SK-N-SH (cell line): ENCODE measurements at regions not wholly inside any gene's neighbourhood (a gene's known extent, or its start where the extent isn't known, plus 50 kb on each side); places are given as distances from the start of the nearest gene placed in this dataset.

Experiments used
- CTCF ChIA-PET: fragments of 300-600, 350-600 bp; formaldehyde crosslinking; extraction: SDS; loops from one replicate; lab custom pipeline; 2021; lab: Yijun Ruan, JAX
- POLR2A ChIA-PET: fragments of 350-600 bp; sonication (Branson Sonifier 250); formaldehyde crosslinking; extraction: SDS; loops from one replicate; lab custom pipeline; 2020; ENCODE audit warnings: antibody characterized with exemption, inconsistent platforms; lab: Yijun Ruan, JAX
- DNase-seq: peaks from one replicate; pipeline ENCODE4 v3.0.0; 2012
- H2AFZ ChIP-seq: fragments of 200-600 bp; sonication (generic); 2 replicates; pipeline ENCODE4 v1.8.1; 2016; ENCODE audit warnings: antibody characterized with exemption, mild to moderate bottlenecking, low read depth
- H3F3A ChIP-seq: fragments of 200-600 bp; sonication (generic); replicated peaks from 2 replicates; pipeline ENCODE3; 2016; ENCODE audit warnings: antibody characterized with exemption, mild to moderate bottlenecking; ENCODE audit not compliant: insufficient read depth
- H3K27ac ChIP-seq, 2 experiments: fragments of 200-500 bp in 1 of 2; fragments of 200-600 bp in 1 of 2; sonication (Bioruptor generic) in 1 of 2; sonication (generic), shearing (Covaris generic) in 1 of 2; 2 replicates each; pipeline versions ENCODE4 v1.5.1 to v1.6.1; 2014 to 2016; ENCODE audit warnings: low read depth in 2 of 2, inconsistent platforms in 1 of 2, low read length in 1 of 2, mild to moderate bottlenecking in 1 of 2, mixed read lengths in 1 of 2
- H3K27me3 ChIP-seq: fragments of 200-600 bp; sonication (generic), shearing (Covaris generic); 2 replicates; pipeline ENCODE4 v1.6.1; 2016; ENCODE audit warnings: mixed run types; ENCODE audit not compliant: insufficient read depth
- H3K36me3 ChIP-seq, 2 experiments: fragments of 200-500 bp in 1 of 2; fragments of 200-600 bp in 1 of 2; sonication (Bioruptor generic) in 1 of 2; sonication (generic) in 1 of 2; replicated peaks in 1 of 2; 2 replicates each; pipeline versions ENCODE3 to v1.5.1; 2014 to 2016; ENCODE audit warnings: low read length in 1 of 2, mild to moderate bottlenecking in 1 of 2; ENCODE audit not compliant: insufficient read depth in 2 of 2, control insufficient read depth in 1 of 2
- H3K4me1 ChIP-seq, 2 experiments: fragments of 200-500 bp in 1 of 2; fragments of 200-600 bp in 1 of 2; sonication (Bioruptor generic) in 1 of 2; sonication (generic), shearing (Covaris generic) in 1 of 2; 2 replicates each; pipeline versions ENCODE4 v1.5.1 to v1.6.1; 2014 to 2016; ENCODE audit warnings: low read depth in 1 of 2, low read length in 1 of 2, mixed run types in 1 of 2; ENCODE audit not compliant: insufficient read depth in 2 of 2, control insufficient read depth in 1 of 2
- H3K4me2 ChIP-seq: fragments of 200-600 bp; sonication (generic), shearing (Covaris generic); 2 replicates; pipeline ENCODE4 v1.6.1; 2017; ENCODE audit warnings: mixed run types
- H3K4me3 ChIP-seq, 2 experiments: fragments of 200-500 bp in 1 of 2; fragments of 200-600 bp in 1 of 2; sonication (Bioruptor generic) in 1 of 2; sonication (generic), shearing (Covaris generic) in 1 of 2; 2 replicates each; pipeline versions ENCODE4 v1.5.1 to v1.8.1; 2014 to 2016; ENCODE audit warnings: low read depth in 2 of 2, inconsistent platforms in 1 of 2, low read length in 1 of 2, mild to moderate bottlenecking in 1 of 2, mixed read lengths in 1 of 2, moderate library complexity in 1 of 2
- H3K79me2 ChIP-seq: fragments of 200-600 bp; sonication (generic); 2 replicates; pipeline ENCODE4 v1.8.1; 2017; ENCODE audit warnings: mild to moderate bottlenecking; ENCODE audit not compliant: insufficient read depth
- H3K9ac ChIP-seq: fragments of 200-600 bp; sonication (generic); 2 replicates; pipeline ENCODE4 v1.6.1; 2017; ENCODE audit warnings: mixed run types
- H3K9me2 ChIP-seq: fragments of 200-600 bp; sonication (generic); 2 replicates; pipeline ENCODE4 v1.6.1; 2017; ENCODE audit warnings: mixed run types
- H3K9me3 ChIP-seq: fragments of 200-600 bp; sonication (generic); 2 replicates; pipeline ENCODE4 v1.6.1; 2017; ENCODE audit warnings: mixed run types, mild to moderate bottlenecking, moderate library complexity
- H4K20me1 ChIP-seq: fragments of 200-600 bp; sonication (generic); 2 replicates; pipeline ENCODE4 v1.6.1; 2017; ENCODE audit warnings: mild to moderate bottlenecking, mixed run types; ENCODE audit not compliant: insufficient read depth
- CHD2 ChIP-seq: fragments of 150-350 bp; IDR thresholded peaks from 2 replicates; pipeline ENCODE4 v1.6.1; 2018; ENCODE audit warnings: low read length; ENCODE audit not compliant: partially characterized antibody
- CTCF ChIP-seq: fragments of 200-600 bp; sonication (generic); IDR thresholded peaks from 2 replicates; pipeline ENCODE4 v1.6.1; 2017; ENCODE audit warnings: antibody characterized with exemption, mild to moderate bottlenecking, moderate library complexity
- EZH2phosphoT487 ChIP-seq: fragments of 200-600 bp; sonication (generic); IDR thresholded peaks from 2 replicates; pipeline ENCODE4 v1.6.1; 2017; ENCODE audit warnings: low read depth, mixed run types, mild to moderate bottlenecking, antibody characterized with exemption, moderate library complexity, borderline replicate concordance
- FOXJ3 ChIP-seq: sonication (generic); formaldehyde crosslinking; IDR thresholded peaks from 2 replicates; pipeline ENCODE4 v1.5.1; 2020; ENCODE audit warnings: mild to moderate bottlenecking, missing genetic modification reagents
- GABPA ChIP-seq: IDR thresholded peaks from 2 replicates; pipeline ENCODE4 v1.4.0; 2012; ENCODE audit warnings: low read depth, mild to moderate bottlenecking
- JUND ChIP-seq: IDR thresholded peaks from 2 replicates; pipeline ENCODE4 v1.4.0; 2012
- NFIC ChIP-seq: IDR thresholded peaks from 2 replicates; pipeline ENCODE4 v1.4.0; 2012; ENCODE audit warnings: borderline replicate concordance
- PBX3 ChIP-seq: IDR thresholded peaks from 2 replicates; pipeline ENCODE4; 2012
- REST ChIP-seq: IDR thresholded peaks from 2 replicates; pipeline ENCODE4 v1.6.1; 2012; ENCODE audit warnings: mild to moderate bottlenecking, low read depth, low read length, moderate library complexity
- RXRA ChIP-seq: IDR thresholded peaks from 2 replicates; pipeline ENCODE4 v1.4.0; 2012; ENCODE audit warnings: low read depth, mild to moderate bottlenecking, borderline replicate concordance
- TCF12 ChIP-seq: IDR thresholded peaks from 2 replicates; pipeline ENCODE4 v1.4.0; 2012
- USF2 ChIP-seq: fragments of 150-350 bp; IDR thresholded peaks from 2 replicates; pipeline ENCODE4 v1.6.1; 2017; ENCODE audit warnings: antibody characterized with exemption, low read length, low read depth, borderline replicate concordance
- YY1 ChIP-seq: IDR thresholded peaks from 2 replicates; pipeline ENCODE4 v1.4.0; 2012; ENCODE audit warnings: low read depth, mild to moderate bottlenecking

- TF ChIP-seq CHD2: no peak
- TF ChIP-seq JUND: no peak
- no peak for TF ChIP-seq PBX3
- no peak for TF ChIP-seq TCF12
- no peak for TF ChIP-seq YY1
- no peak for TF ChIP-seq CTCF
- no peak for TF ChIP-seq USF2
- TF ChIP-seq GABPA: no peak
These were observed 112.4 kb upstream of the ZNF648 start (continued) for GRCh38 chr1:182173808-182174512.

- ChIA-PET CTCF (interaction anchor here (0.7 to 1.2 kb wide), 2 partner anchors 29 to 92 kb away, joined by 4 read pairs; no protein-coding TSS in a partner anchor), POLR2A (no interaction called here)
- no peaks in the 10 kb centered on the region for H3K79me2 ChIP-seq
- H3K27me3 ChIP-seq: no peaks in the 10 kb centered on the region
- DNase-seq: no peak
- TF ChIP-seq PBX3 (no peak), NFIC (no peak), USF2 (no peak), TCF12 (no peak), EZH2phosphoT487 (no peak), CHD2 (no peak), FOXJ3 (CRISPR knock-in tag) (no peak), CTCF (no peak), REST (no peak), RXRA (no peak)
- H4K20me1 ChIP-seq: no peaks in the 10 kb centered on the region
- H3K36me3 ChIP-seq: no peaks in the 10 kb centered on the region
- H3K9me3 ChIP-seq: no peaks in the 10 kb centered on the region; the same call in 1 of the 2 replicates
- H3K4me3 ChIP-seq: no peak overlapping the region
- H3K4me2 ChIP-seq: no peak overlapping the region
- no peak overlapping the region for H2AFZ ChIP-seq
- no peak overlapping the region for H3K9ac ChIP-seq
- no peaks in the 10 kb centered on the region for H3K9me2 ChIP-seq
- H3K27ac ChIP-seq: no peak overlapping the region
- no peaks in the 10 kb centered on the region for H3K4me1 ChIP-seq
- H3F3A ChIP-seq: no peaks in the 10 kb centered on the region
These were observed 111.2 kb upstream of the ZNF648 start for GRCh38 chr1:182172699-182173098.
